GM23248 (cell line): ENCODE measurements at regions not wholly inside any gene's neighbourhood (a gene's known extent, or its start where the extent isn't known, plus 50 kb on each side); places are given as distances from the start of the nearest gene placed in this dataset.

Experiments
- DNase-seq: peaks from one replicate; pipeline ENCODE4 v3.0.0-alpha.2; 2015
- H2AFZ ChIP-seq: fragments of 200-600 bp; sonication (generic); 2 replicates; pipeline ENCODE4 v1.6.1; 2016; ENCODE audit warnings: antibody characterized with exemption
- H3F3A ChIP-seq: fragments of 200-600 bp; sonication (generic); 2 replicates; pipeline ENCODE4 v1.6.1; 2016; ENCODE audit warnings: mild to moderate bottlenecking, antibody characterized with exemption, mixed run types; ENCODE audit not compliant: insufficient read depth
- H3K27ac ChIP-seq: fragments of 200-600 bp; sonication (generic); 2 replicates; pipeline ENCODE4 v1.5.1; 2016; ENCODE audit warnings: mild to moderate bottlenecking
- H3K27me3 ChIP-seq: fragments of 200-600 bp; sonication (generic); replicated peaks from 2 replicates; pipeline ENCODE4 v1.6.1; 2016; ENCODE audit warnings: mild to moderate bottlenecking; ENCODE audit not compliant: insufficient read depth
- H3K36me3 ChIP-seq: fragments of 200-600 bp; sonication (generic); 2 replicates; pipeline ENCODE4 v1.6.1; 2016; ENCODE audit warnings: low read depth, mild to moderate bottlenecking
- H3K4me1 ChIP-seq: fragments of 200-600 bp; sonication (generic); 2 replicates; pipeline ENCODE4 v1.6.1; 2016; ENCODE audit warnings: mild to moderate bottlenecking; ENCODE audit not compliant: insufficient read depth
- H3K4me2 ChIP-seq: fragments of 200-600 bp; sonication (generic); one replicate; pipeline ENCODE4 v1.6.1; 2016; ENCODE audit warnings: mild to moderate bottlenecking; ENCODE audit not compliant: unreplicated experiment
- H3K4me3 ChIP-seq: fragments of 200-600 bp; sonication (generic); 2 replicates; pipeline ENCODE4 v1.5.1; 2016; ENCODE audit warnings: mild to moderate bottlenecking
- H3K79me2 ChIP-seq: fragments of 200-600 bp; sonication (generic); 2 replicates; pipeline ENCODE4 v1.6.1; 2016; ENCODE audit warnings: mild to moderate bottlenecking; ENCODE audit not compliant: insufficient read depth
- H3K9ac ChIP-seq: fragments of 200-600 bp; sonication (generic); 2 replicates; pipeline ENCODE4 v1.6.1; 2016; ENCODE audit warnings: mild to moderate bottlenecking
- H3K9me2 ChIP-seq: fragments of 200-600 bp; sonication (generic); 2 replicates; pipeline ENCODE4 v1.6.1; 2016; ENCODE audit warnings: mixed run types, mild to moderate bottlenecking, moderate library complexity; ENCODE audit not compliant: insufficient read depth
- H3K9me3 ChIP-seq: fragments of 200-600 bp; sonication (generic); one replicate; pipeline ENCODE4 v1.6.1; 2017; ENCODE audit warnings: low read depth
- H4K20me1 ChIP-seq: fragments of 200-600 bp; sonication (generic); 2 replicates; pipeline ENCODE4 v1.6.0; 2016; ENCODE audit not compliant: insufficient read depth
- EZH2 ChIP-seq: fragments of 200-600 bp; sonication (generic); IDR thresholded peaks from 2 replicates; pipeline ENCODE4 v1.6.1; 2018; ENCODE audit warnings: antibody characterized with exemption, mild to moderate bottlenecking; ENCODE audit not compliant: insufficient read depth, poor library complexity, severe bottlenecking
- EZH2phosphoT487 ChIP-seq: fragments of 200-600 bp; sonication (generic); IDR thresholded peaks from 2 replicates; pipeline ENCODE4 v1.6.1; 2018; ENCODE audit warnings: antibody characterized with exemption, moderate library complexity, mild to moderate bottlenecking, low read depth; ENCODE audit not compliant: insufficient read depth
- WGBS, 2 experiments: methylation state at CpG; one replicate each; pipeline ENCODE4 v1.1.6; 2015 to 2017; ENCODE audit warnings: low lambda C conversion rate in 2 of 2, low coverage in 1 of 2; ENCODE audit errors: missing lambda C conversion rate in 2 of 2; 5-methylcytosine and 5-hydroxymethylcytosine counted together
- in situ Hi-C: fragments of 300-500 bp; cut with MboI; formaldehyde crosslinking; loops from 2 replicates; pipeline ENCODE4 v1.15.0; 2020

DNA sequence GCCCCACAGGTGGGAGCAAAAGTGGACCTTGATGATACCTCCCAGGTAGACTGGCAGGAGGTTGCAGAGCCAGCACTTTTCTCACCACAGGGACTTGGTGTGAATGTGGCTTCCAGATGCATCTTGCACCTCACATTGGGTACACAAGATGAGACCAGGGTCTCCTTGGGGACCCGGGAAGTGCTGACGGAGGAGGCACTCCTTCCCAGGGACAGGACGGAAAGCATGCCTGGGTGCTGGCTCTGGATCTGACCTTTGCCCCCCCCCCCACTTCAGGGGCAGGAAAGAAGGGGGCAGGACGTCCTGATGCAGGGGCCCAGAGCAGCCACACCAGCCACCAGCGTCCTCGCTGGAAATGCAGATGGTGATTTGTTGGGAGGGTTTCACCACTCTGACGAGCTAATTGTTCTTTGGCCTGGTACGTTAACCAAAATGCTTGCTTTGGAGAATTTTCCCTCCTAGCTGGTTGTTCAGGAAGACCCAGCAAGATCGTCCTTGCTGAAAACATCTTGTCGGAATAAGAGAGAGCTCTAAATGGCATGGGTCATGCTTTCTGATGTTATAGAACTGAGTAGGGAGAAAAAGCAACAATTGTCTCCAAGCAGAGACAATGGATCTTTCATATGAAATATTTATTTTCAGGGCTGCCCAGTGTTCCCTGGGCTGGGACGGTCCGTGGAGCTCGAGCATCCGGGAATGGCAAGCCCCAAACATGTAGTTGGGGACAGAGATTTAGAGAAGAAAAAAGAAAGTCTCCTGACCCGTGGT is 74.4 kb upstream of the PPARA start:
- DNase-seq: no peak
- TF ChIP-seq EZH2 (no peak), EZH2phosphoT487 (no peak)
- in situ Hi-C loops: no loop called here
- Histone ChIP-seq H3K27ac (peak overlapping the region; percentile 99), H3K27me3 (no peaks in the 10 kb centered on the region), H3K9me3 (no peaks in the 10 kb centered on the region), H3F3A (peaks cover 47% of the 10 kb centered on the region), H3K9me2 (no peaks in the 10 kb centered on the region), H3K9ac (peak overlapping the region; percentile 99), H2AFZ (no peak overlapping the region), H3K36me3 (peaks cover 38% of the 10 kb centered on the region), H4K20me1 (no peaks in the 10 kb centered on the region), H3K79me2 (peaks cover 89% of the 10 kb centered on the region), H3K4me1 (peaks cover 9% of the 10 kb centered on the region; the same call in 1 of the 2 replicates), H3K4me3 (peak overlapping the region; percentile 97), H3K4me2 (peak overlapping the region; percentile 96)
- WGBS, 2 experiments: 0 to 2% methylated on average over 14 to 15 of the region's 15 CpGs

DNA sequence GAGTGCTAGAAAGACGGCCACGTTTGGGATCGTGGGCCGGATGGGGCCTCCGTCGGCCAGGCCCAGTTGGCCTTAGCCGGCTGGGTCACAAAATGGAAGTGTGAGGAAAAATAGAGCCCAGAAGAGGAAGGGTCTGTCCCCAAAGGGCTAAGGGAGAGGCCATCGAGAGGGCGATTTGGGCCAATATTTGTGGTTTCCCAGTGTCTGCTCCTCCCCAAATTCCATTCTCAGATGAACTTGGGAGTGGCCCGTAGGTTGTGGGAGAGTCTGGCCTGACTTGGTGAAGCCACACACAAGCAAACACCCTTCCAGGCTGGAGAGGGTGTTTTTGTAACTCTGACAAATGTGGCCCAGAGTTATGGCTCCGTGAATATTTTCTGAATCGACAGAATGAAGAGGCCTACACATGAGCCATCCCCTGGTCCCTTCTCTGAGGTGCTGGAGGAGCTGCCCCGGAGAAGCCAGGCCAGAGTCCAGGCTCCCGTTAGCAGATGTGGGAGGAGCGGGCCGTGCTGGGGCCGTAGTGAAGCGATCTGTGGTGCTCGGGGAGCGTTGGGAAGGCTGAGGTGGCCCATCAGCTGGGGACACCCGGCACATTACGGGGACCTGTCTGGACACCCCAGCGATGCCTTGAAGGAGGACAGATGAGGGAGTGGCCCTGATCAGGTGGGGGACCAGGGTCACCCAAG is 73.5 kb upstream of the PPARA start:
- H3K4me2 ChIP-seq: peak overlapping the region; percentile 96
- 1 to 2% methylated on average over 23 of the region's 23 CpGs for WGBS, 2 experiments
- peaks cover 98% of the 10 kb centered on the region for H3K79me2 ChIP-seq
- H3K27ac ChIP-seq: peak overlapping the region; percentile 99
- peaks cover 55% of the 10 kb centered on the region for H3F3A ChIP-seq
- in situ Hi-C loops: no loop called here
- H3K9me3 ChIP-seq: no peaks in the 10 kb centered on the region
- H3K36me3 ChIP-seq: peaks cover 46% of the 10 kb centered on the region
- peak overlapping the region; percentile 99 for H3K9ac ChIP-seq
- TF ChIP-seq EZH2 (no peak), EZH2phosphoT487 (0 out of 2 replicates have a peak, but pooled peaks have one; percentile 6)
- H3K27me3 ChIP-seq: no peaks in the 10 kb centered on the region
- H3K4me3 ChIP-seq: peak overlapping the region; percentile 97
- H4K20me1 ChIP-seq: no peaks in the 10 kb centered on the region
- no peak overlapping the region for H2AFZ ChIP-seq
- no peaks in the 10 kb centered on the region for H3K9me2 ChIP-seq
- H3K4me1 ChIP-seq: peaks cover 9% of the 10 kb centered on the region; the same call in 1 of the 2 replicates
- peak; percentile 85 for DNase-seq

DNA sequence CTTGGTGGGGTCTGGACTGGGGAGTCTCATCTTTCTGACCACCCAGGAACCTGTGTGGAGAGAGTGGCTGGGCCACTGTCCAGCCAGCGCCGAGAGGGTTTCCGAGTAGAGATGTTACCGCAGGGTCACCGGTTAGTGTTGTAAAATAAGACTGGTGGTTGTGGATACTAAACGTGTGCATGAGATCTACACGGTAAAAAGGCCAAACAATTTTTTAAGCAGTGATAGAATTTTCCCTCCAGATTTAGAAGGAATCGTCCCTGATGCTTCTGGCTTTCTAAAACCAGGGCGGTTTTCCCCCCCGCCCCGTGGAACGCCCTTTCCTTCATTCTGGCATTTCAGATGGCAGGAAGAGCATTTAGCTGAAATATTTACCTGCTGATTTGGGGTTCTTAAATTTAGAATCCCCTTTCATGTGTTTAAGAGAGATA is 72.6 kb upstream of the PPARA start:
- Histone ChIP-seq H3K9me3 (no peaks in the 10 kb centered on the region), H3F3A (peaks cover 61% of the 10 kb centered on the region), H3K27me3 (no peaks in the 10 kb centered on the region), H3K4me3 (peak overlapping the region; percentile 97), H4K20me1 (0 out of 2 replicates have a peak, but pooled peaks cover under 1% of the 10 kb centered on the region), H3K9me2 (no peaks in the 10 kb centered on the region), H3K36me3 (peaks cover 52% of the 10 kb centered on the region), H3K4me1 (peaks cover 9% of the 10 kb centered on the region; the same call in 1 of the 2 replicates), H3K9ac (peak overlapping the region; percentile 99), H2AFZ (no peak overlapping the region), H3K79me2 (peaks cover 99% of the 10 kb centered on the region), H3K4me2 (peak overlapping the region; percentile 96), H3K27ac (peak overlapping the region; percentile 99)
- TF ChIP-seq EZH2phosphoT487 (no peak), EZH2 (no peak)
- peak; percentile 67 for DNase-seq
- WGBS, 2 experiments: 1% methylated on average over 12 of the region's 12 CpGs
- in situ Hi-C loops: no loop called here

DNA sequence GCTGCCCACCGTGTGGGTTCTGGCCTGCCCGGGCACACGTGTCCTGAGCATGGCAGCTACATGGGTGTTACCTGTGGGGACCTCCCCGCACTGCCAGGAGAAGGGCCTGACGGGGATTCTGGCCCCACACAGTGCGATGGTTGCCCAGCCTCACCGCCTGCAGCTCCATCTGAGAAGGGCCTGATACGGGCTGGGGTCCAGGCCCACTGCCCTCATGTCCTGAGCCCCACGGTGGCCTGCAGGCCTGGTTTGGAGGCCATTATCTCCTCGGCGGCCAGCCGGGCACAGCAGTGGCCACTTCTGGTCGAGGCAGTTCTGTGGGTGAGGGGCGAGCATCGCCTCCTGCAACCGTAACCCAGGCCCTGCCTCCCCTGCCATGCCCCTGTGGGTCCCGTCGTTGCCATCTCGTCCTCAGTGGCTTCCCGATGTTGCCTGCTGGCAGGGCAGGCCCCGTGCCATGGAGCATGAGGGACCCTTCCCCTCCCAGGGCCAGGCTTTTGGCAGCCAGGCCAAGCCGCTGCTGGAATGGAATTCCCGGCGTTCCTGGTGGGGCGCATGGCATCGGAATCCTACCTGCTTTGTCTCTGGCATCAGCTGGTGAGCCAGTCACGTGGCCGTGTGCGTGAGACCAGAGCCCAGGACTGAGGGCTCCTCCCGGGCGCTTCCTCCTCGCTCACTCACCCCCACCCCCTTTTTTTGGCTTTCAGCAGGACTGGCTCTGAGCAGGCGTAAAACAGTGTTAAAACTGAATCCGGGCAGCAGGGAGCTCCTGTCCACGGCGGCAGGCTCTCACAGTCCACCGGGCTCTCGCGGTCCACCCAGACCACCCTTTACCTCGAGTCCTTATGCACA is 71.9 kb upstream of the PPARA start:
- H3K9me2 ChIP-seq: no peaks in the 10 kb centered on the region
- H3K36me3 ChIP-seq: peaks cover 52% of the 10 kb centered on the region
- peak; percentile 95 for DNase-seq
- in situ Hi-C loops: no loop called here
- peaks cover 99% of the 10 kb centered on the region for H3K79me2 ChIP-seq
- H3K4me2 ChIP-seq: peak overlapping the region; percentile 96
- 0 out of 2 replicates have a peak, but pooled peaks cover 3% of the 10 kb centered on the region for H4K20me1 ChIP-seq
- peaks cover 12% of the 10 kb centered on the region; the same call in 1 of the 2 replicates for H3K4me1 ChIP-seq
- H3K9ac ChIP-seq: peak overlapping the region; percentile 99
- no peak overlapping the region for H2AFZ ChIP-seq
- peaks cover 61% of the 10 kb centered on the region for H3F3A ChIP-seq
- no peaks in the 10 kb centered on the region for H3K27me3 ChIP-seq
- 1 to 3% methylated on average over 35 to 40 of the region's 40 CpGs for WGBS, 2 experiments
- TF ChIP-seq EZH2: no peak
- no peak for TF ChIP-seq EZH2phosphoT487
- peak overlapping the region; percentile 97 for H3K4me3 ChIP-seq
- H3K27ac ChIP-seq: peak overlapping the region; percentile 99
- no peaks in the 10 kb centered on the region for H3K9me3 ChIP-seq
